Cardiac muscle cell (in vitro differentiated cells and primary cell): ENCODE measurements at regions not wholly inside any gene's neighbourhood (a gene's known extent, or its start where the extent isn't known, plus 50 kb on each side); places are given as distances from the start of the nearest gene placed in this dataset.

Experiments
- DNase-seq, 2 donors: peaks; one replicate each; pipeline versions ENCODE4 v3.0.0 to v3.0.0-alpha.2; 2010 to 2017; ENCODE audit warnings: low read depth in 1 of 2, low spot score in 1 of 2
- H3K27ac ChIP-seq: fragments of 200-600 bp; sonication (generic); 2 replicates; pipeline ENCODE4 v1.5.1; 2016
- H3K27me3 ChIP-seq: fragments of 200-600 bp; sonication (generic); 2 replicates; pipeline ENCODE4 v1.6.0; 2016; ENCODE audit warnings: control low read depth
- H3K36me3 ChIP-seq: fragments of 200-600 bp; sonication (generic); 2 replicates; pipeline ENCODE4 v1.5.1; 2016; ENCODE audit warnings: control low read depth
- H3K4me1 ChIP-seq: fragments of 200-600 bp; sonication (generic); 2 replicates; pipeline ENCODE4 v1.8.1; 2017; ENCODE audit warnings: low read depth, mild to moderate bottlenecking, mixed run types
- H3K4me3 ChIP-seq: fragments of 200-600 bp; sonication (generic); 2 replicates; pipeline ENCODE4 v1.5.1; 2016; ENCODE audit warnings: mild to moderate bottlenecking
- H3K9me3 ChIP-seq: fragments of 200-600 bp; sonication (generic); 2 replicates; pipeline ENCODE4 v1.5.1; 2017; ENCODE audit warnings: low read depth, mild to moderate bottlenecking, control low read depth
- CTCF ChIP-seq: IDR thresholded peaks from 2 replicates; pipeline ENCODE4 v1.5.1; 2012; ENCODE audit warnings: low read depth, mild to moderate bottlenecking, low read length

DNA sequence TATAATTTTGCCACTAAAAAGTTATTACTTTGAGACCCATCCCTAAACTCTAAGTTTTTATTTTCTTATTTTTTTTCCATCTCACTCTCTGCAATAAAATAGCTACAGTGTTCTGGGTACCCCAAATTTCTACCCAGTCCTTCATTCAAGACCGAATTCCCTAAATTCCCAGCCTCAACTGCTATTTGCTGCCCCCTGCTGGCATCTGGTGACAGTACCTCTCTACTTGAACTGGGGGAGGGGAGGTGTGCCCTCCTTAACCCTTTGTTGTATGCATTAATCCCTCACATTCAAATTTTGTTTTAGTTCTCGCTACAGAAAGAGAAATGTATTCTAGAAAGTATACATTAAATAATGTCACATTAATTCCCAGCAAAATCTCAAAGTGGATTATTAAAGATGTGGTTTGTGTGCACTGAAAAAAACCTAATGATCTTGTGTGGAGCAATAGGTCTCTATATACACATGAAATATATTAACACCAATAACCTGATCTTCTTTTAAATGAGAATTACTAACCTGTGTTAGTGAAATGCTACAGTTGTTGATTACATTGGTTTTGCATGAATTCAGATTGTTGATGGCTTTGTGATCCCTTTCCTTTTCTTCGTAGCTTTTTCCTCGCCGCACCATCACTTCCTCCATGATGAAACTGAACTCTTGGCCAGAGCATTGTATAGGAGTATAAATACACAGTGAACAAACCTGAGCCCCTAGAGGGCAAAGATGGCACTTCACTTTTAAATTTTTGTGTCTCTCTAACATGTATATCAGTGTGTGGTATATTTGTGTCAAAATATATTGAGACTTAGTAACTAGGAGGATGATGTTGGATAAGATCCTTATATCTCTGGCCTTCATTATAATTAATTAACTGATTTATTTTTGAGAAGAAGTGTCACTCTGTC lies 590.0 kb downstream of the METTL15 start:
- Histone ChIP-seq H3K4me1 (no peaks in the 10 kb centered on the region), H3K27ac (no peak overlapping the region), H3K9me3 (no peaks in the 10 kb centered on the region), H3K27me3 (no peaks in the 10 kb centered on the region), H3K36me3 (no peaks in the 10 kb centered on the region), H3K4me3 (no peak overlapping the region)
- peak; percentile 74 to 76 for DNase-seq
- peak; percentile 81 for TF ChIP-seq CTCF

- H3K4me3 ChIP-seq = no peak overlapping the region
- no peaks in the 10 kb centered on the region for H3K27me3 ChIP-seq
- peak in 1 of 2 donors; percentile 27 for DNase-seq
- no peaks in the 10 kb centered on the region for H3K9me3 ChIP-seq
- H3K4me1 ChIP-seq = no peaks in the 10 kb centered on the region
- H3K36me3 ChIP-seq = no peaks in the 10 kb centered on the region
- no peak for TF ChIP-seq CTCF
- H3K27ac ChIP-seq = no peak overlapping the region
Measured at GRCh38 chr11:28696591-28696990, 588.4 kb downstream of the METTL15 start.

DNA sequence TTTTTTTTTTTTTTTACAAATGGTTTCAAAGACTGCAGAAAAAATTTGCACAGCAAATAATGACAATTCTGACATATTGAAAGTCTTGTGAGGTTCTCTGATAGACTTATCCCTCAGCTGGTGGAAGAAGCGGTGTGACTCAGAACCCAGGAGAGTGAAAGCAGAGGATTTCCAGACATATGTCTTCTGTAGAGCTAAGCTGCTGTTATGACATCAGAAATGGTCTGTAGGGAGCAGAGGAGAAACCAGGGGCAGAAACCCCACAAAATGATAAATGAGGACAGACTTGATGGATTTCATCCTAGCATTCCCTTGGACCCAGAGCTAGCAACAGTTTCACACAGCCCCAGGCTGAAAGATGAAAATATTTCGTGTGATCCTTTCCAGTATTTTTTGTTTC lies 582.6 kb downstream of the METTL15 start:
- Histone ChIP-seq H3K4me1 (no peaks in the 10 kb centered on the region), H3K4me3 (no peak overlapping the region), H3K27me3 (no peaks in the 10 kb centered on the region), H3K36me3 (no peaks in the 10 kb centered on the region), H3K9me3 (no peaks in the 10 kb centered on the region), H3K27ac (no peak overlapping the region)
- DNase-seq = peak in 1 of 2 donors; percentile 28
- TF ChIP-seq CTCF = no peak

DNA sequence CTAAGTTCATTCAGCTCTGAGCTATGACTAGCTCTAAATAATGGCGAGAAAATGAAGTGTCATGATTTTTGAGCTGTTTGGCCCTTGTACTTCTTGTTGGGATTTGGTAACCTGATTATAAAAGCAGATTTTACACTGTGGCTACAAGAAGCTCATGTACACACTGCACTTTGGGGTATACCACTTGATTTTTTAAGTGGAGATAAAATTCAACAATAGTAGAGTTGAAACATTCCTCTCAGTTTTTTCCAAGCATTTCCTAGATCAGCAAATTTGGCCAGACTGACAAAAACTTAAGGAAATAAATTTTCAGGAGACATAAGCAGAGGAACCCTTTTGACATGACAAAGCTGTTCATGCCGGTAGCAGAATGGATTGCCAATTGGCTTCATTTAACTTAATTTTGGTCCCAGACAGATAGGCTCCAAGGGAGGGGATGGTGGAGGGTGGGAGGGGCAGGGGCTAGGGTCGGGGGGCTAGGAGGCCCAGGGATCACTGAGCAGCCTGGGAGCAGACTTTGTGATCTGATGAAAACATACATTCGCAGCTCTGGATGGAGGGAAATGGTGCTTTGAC lies 575.9 kb downstream of the METTL15 start:
- Histone ChIP-seq H3K4me3 (no peak overlapping the region), H3K36me3 (no peaks in the 10 kb centered on the region), H3K27ac (no peak overlapping the region), H3K4me1 (no peaks in the 10 kb centered on the region), H3K27me3 (no peaks in the 10 kb centered on the region), H3K9me3 (no peaks in the 10 kb centered on the region)
- TF ChIP-seq CTCF = no peak
- DNase-seq = no peak

DNA sequence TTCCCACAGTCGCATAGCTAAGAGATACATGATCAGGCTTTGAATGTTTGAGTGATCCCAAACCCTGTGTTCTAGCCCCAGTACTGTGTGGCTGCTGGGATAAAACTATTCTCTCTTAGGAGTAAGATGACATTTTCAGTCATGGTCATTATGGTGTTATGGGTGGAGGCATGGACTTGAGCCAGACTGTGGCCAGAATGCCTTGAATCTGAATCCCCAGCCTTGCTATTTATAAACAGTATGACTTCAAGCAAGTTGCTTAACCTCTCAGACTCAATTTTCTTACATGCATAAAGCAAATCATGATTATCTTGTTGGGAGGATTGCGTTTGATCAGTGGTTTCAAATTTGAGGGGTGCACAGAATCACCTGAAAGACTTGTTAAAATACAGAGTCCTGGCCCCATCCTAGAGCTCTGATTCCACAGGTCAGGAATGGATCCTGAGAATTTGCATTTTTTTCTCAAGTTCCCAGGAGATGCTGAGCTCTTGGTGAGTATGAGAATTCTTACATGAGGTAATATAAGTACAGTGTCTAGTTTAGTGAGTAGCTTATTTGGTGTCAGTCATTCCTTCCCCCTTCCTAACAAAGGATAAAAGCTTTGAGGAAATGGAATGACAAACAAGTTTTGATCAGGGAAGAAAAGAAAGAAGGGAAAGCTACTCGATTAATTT lies 571.7 kb downstream of the METTL15 start:
- Histone ChIP-seq H3K9me3 (no peaks in the 10 kb centered on the region), H3K27ac (no peak overlapping the region), H3K4me3 (no peak overlapping the region), H3K27me3 (no peaks in the 10 kb centered on the region), H3K36me3 (no peaks in the 10 kb centered on the region), H3K4me1 (no peaks in the 10 kb centered on the region)
- no peak for TF ChIP-seq CTCF
- DNase-seq = peak in 1 of 2 donors; percentile 45
